DMS153 treated with DMSO at 0.1 percent for 48 hours (cell line): ENCODE measurements at regions not wholly inside any gene's neighbourhood (a gene's known extent, or its start where the extent isn't known, plus 50 kb on each side); places are given as distances from the start of the nearest gene placed in this dataset.

Experiments used
- DNase-seq: peaks from one replicate; lab custom pipeline; 2025; ENCODE audit not compliant: unreplicated experiment; lab: John Stamatoyannopoulos, UW

GRCh38 chr4:81891005-81891996 is 419.6 kb upstream of the RASGEF1B start:
- DNase-seq, result no peak

- DNase-seq, result no peak
Measured at GRCh38 chr4:81884986-81885385, 413.3 kb upstream of the RASGEF1B start.

- DNase-seq, result no peak
Measured at GRCh38 chr4:81883530-81884450, 412.1 kb upstream of the RASGEF1B start.

GRCh38 chr4:81883004-81883403 is 411.3 kb upstream of the RASGEF1B start:
- no peak for DNase-seq

GRCh38 chr4:81881855-81882621 is 410.3 kb upstream of the RASGEF1B start:
- no peak for DNase-seq

GRCh38 chr4:81876106-81876505 is 404.4 kb upstream of the RASGEF1B start:
- no peak for DNase-seq

GRCh38 chr4:81874661-81875515 is 403.2 kb upstream of the RASGEF1B start:
- DNase-seq, result no peak

- no peak for DNase-seq
Measured at GRCh38 chr4:81870275-81870674, 398.6 kb upstream of the RASGEF1B start.

- no peak for DNase-seq
Measured at GRCh38 chr4:81860111-81860510, 388.4 kb upstream of the RASGEF1B start.

GRCh38 chr4:81854406-81854805 is 382.7 kb upstream of the RASGEF1B start:
- no peak for DNase-seq

GRCh38 chr4:81852031-81852715 is 380.5 kb upstream of the RASGEF1B start:
- DNase-seq, result no peak

- no peak for DNase-seq
Measured at GRCh38 chr4:81850701-81851100, 379.0 kb upstream of the RASGEF1B start.

GRCh38 chr4:81845761-81846160 is 374.1 kb upstream of the RASGEF1B start:
- no peak for DNase-seq

- no peak for DNase-seq
Measured at GRCh38 chr4:81845273-81845672, 373.6 kb upstream of the RASGEF1B start.

- peak; percentile 78 for DNase-seq
Measured at GRCh38 chr4:81844717-81845116, 373.0 kb upstream of the RASGEF1B start.

GRCh38 chr4:81839347-81840042 is 367.8 kb upstream of the RASGEF1B start:
- DNase-seq, result peak; percentile 81

- no peak for DNase-seq
Measured at GRCh38 chr4:81838586-81838985, 366.9 kb upstream of the RASGEF1B start.

GRCh38 chr4:81836716-81837115 is 365.0 kb upstream of the RASGEF1B start:
- no peak for DNase-seq

GRCh38 chr4:81833576-81833975 is 361.9 kb upstream of the RASGEF1B start:
- DNase-seq, result no peak
